SK-N-SH treated with all-trans-retinoic acid at 6 μM for 48 hours (cell line): ENCODE measurements at regions not wholly inside any gene's neighbourhood (a gene's known extent, or its start where the extent isn't known, plus 50 kb on each side); places are given as distances from the start of the nearest gene placed in this dataset.

Experiments
- ISL1 ChIP-seq: fragments of 250-450 bp; sonication (Bioruptor Pico); IDR thresholded peaks from 2 replicates; pipeline ENCODE4 v2.1.2; 2022; ENCODE audit warnings: mild to moderate bottlenecking, moderate library complexity
- OSR1 ChIP-seq: fragments of 250-450 bp; sonication (Bioruptor Pico); IDR thresholded peaks from 2 replicates; pipeline ENCODE4 v1.8.0; 2022; ENCODE audit warnings: moderate library complexity, mild to moderate bottlenecking, inconsistent platforms
- TOX ChIP-seq: fragments of 250-450 bp; sonication (Bioruptor Pico); IDR thresholded peaks from 2 replicates; pipeline ENCODE4 v1.8.0; 2021; ENCODE audit warnings: mild to moderate bottlenecking, moderate library complexity, borderline replicate concordance
- ZNF8 ChIP-seq: fragments of 450-650 bp; formaldehyde crosslinking; IDR thresholded peaks from 2 replicates; pipeline ENCODE4 v1.5.0; 2020; ENCODE audit warnings: mild to moderate bottlenecking, moderate library complexity

DNA sequence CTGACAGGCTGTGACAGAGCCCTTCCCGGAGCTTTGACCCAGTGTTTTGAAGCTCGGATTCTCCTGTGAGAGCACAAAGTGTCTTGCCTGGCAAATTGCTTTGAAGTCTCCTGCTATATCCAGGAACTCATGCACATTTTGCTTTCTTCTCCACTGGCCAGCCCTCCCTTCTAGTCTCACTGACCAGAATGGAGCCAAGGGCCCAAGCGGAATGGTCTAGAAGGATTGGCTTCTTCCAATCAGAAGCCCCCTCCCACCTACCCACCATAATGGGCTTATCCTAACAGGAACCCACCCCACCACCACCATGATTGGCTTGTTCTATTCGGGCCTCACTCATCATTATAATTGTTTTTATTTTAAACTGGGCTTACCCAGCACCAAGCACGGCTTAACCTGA, 130.1 kb downstream of the PXDC1 start:
- TF ChIP-seq OSR1 (no peak), ISL1 (CRISPR knock-in tag) (no peak), TOX (CRISPR knock-in tag) (no peak), ZNF8 (no peak)
